ENCODE measurements at regions not wholly inside any gene's neighbourhood (a gene's known extent, or its start where the extent isn't known, plus 50 kb on each side); places are given as distances from the start of the nearest gene placed in this dataset.
A peak's percentile ranks its signal among the peaks of the same experiment; 100 is the strongest.

DNA sequence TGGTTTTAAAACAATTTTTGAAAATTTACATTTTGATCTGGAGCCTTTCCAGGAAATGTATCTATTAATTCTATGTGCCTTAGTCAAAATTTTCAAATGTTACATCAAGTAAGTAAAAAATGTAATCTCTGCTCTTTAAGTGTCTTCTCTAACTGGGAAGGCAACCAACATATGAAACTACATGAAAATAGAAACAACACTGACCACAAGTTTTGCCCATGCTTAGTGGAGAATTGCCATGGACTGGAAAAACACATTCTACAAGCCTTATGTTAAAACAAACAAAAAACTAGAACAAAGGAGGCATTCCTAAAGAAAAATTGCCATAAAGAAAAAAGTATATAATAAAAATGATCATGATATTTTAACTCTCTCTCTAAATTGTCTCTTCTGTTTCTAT is 75.9 kb upstream of the SPRED1 start:
- no peak for DNase-seq

DNA sequence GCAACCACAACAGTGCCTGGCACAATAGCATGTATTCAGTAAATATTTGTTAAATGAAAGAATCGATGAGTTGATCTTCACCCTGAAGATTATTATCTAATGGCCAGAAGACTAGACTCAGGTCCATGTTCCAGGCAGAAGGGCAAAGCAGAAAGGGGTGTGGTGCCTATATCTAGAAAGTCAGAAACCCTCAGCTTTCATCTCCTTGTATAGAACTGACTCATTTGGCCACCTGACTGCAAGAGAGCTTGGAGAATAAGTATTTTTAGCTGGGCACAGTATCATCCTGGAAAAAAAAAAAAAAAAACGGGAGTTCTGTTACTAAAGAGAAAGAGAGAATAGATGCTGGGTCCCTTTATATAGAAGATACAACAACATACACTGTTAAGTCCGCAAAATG is 69.7 kb upstream of the SPRED1 start:
- DNase-seq, result no peak

DNA sequence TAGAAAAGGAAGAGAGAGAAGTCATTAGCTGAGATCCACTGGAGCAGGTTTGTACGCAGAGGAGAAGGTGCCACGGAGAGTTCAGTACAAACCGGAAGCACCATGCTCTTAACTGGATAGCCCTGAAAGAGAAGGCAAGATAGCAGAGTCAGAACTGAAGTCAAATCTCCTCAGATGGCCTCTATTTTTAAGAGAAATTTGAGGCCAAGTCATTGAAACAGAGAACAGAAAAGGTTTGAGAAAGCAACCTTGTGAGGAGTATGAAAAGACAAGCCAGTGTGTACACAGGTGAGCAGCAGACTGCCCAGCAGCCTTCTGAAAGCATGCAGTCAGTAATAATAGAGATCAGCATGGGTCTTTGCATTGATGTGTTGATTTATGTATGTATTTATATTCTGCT is 66.1 kb upstream of the SPRED1 start:
- no peak for DNase-seq

DNA sequence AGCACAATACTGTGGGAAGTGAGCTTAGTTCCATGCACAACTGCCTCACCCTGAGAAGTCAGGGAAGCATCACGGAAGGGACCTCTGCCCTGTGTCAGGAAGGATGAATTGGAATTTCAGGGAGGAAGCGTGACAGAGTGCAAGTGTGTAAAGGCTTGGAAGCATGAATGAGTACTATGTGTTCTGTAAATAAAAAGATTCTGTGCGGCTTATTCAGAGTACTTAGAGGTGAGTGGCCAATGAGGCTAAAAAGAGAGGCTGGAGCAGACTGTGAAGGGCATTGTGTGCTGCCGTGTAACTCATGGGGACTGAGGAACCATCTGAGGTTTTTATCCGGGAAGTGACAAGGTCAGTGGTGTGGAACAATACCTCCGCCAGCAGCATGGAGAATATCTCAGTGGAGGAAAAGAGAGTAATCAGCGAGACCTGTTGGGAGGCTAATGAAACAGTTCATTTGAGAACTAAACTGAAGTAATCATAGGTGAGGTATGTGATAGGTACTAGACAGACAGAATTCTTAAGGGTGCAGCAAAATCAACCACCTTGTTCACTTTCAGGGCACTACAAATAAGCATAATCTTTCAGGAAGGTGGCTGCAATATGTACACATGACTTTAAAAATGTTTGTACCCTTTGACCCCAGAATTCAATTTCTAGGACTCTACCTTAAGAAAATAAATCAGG is 64.9 kb upstream of the SPRED1 start:
- no peak for DNase-seq

DNA sequence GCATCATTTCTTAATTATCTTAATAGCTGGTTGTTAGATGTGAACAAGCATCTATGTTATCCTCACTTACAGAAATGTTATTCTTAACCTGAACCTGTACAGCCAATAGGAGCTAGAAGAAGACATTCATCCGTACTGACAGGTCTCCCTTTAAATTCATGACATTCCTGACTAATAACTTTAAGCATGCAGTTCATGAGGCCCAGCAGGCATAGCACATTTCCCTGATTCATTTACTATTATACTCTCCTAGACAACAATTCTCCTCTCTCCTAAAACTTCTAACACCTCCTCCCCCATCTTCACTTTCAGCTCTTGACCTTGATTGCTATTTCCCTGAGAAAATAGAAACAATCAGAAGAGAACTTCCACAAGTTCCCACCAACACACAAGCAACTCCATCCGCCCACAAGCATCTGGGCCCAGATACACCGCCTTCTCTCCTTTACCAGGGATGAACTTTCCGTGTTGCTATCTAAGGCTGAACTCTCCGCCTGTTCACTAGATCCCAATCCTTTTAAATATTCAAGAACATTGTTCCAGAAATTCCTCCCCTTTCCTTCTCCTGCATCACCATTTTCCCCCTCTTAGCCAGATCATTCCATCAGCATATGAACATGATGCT is 62.9 kb upstream of the SPRED1 start:
- DNase-seq, result no peak

DNA sequence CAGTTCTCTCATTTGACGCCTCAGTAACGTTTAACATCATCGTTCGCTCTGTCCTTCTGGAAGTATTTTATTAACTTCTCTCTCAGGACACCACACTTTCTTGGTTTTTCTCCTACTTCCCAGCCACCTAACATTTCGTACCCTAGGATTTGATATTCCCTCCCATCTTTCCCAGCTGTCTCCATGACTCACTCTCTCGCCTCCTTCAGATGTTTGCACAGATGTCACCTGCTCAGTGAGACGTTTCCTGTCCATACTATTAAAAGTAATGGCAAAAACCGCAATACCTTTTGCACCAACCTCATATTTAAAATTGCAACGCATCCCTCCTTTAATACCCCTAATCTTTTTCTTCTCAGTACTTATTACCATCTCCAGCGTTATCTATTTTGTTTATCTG is 62.1 kb upstream of the SPRED1 start:
- DNase-seq, result no peak

DNA sequence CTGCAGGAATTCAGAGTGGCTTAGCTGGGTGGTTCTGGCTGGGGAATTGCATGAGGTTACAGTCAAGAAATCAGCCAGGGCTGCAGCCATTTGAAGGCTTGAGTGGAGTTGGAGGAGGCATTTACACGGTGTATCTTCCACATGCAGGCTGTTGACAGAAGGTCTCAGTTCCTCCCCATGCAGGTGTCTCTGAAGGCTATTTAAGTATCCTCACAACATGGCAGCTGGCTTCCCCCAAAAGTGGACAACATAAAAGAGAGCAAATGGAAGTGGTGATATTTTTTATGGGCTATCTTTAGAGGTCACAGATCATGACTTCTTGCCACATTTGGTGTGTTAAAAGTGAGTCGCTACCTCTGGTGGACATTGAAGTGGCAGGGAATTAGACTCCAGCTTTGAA is 60.1 kb upstream of the SPRED1 start:
- DNase-seq, result no peak

DNA sequence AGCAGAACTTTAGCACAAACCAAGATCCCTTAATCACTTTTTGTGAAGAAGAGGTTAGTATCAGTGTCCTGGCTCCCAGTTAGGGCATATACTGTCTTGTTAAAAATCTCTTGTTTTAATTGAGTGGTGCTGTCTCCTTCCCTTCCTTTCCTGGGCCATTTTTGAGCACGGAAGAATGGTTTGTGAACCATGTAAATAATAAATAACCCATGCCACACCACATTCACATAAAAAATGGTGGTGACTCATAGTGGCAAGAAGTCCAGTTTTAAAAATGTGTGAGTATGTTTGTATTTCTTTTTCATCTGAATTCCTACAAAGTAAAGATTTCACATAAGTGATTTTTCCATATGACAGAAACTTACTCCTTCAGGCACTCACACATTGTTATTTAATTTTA is 59.1 kb upstream of the SPRED1 start:
- no peak for DNase-seq

DNA sequence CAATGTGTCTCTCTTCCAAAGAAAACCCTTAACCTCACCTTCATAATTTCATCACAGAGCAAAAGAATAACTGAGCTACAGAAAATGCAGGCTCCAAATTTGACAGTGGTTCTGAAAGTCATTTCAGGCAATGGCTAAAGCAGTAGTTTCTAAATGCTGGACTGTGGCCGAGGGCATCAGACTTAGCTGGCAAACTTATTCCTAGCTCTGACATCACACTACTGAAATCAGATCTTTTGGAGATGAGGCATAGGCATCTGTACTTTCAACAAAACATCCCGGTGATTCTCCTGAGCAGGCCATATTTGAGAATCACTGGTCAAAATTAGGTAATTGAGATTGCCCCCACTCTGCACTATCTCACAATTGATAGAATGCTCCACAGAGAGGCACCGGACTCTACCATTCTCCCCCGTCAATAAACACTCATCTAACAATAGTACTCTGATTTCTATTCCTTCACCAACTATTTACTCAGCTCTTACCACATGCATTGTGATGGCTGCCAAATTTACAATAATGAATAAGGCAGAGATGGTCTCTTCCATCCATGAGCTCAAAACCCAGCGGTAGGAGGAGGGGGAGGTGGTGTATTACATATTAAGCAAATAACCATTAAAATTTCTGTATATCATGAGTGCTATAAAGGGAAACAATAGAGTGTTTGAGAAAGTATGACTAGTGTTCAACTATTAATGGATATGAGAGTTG is 57.3 kb upstream of the SPRED1 start:
- DNase-seq, result no peak

DNA sequence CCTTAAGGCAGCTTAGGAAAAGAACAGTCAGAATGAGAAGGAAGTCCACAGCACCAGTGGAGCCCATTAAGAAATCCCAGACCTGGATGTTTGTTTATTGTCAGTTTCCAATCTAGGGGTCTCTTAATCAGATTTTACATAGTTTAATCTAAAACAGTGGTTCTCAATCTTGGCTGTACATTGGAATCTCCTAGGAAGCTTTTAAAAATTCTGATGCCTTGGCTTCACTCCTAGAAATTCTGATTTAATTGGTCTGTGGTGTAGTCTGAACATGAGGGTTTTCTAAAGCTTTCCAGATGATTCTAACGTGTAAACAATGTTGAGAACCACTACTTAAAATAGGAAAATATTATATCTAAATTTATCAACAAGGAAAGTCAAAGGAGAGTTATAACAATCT is 56.6 kb upstream of the SPRED1 start:
- DNase-seq, result peak; percentile 83

DNA sequence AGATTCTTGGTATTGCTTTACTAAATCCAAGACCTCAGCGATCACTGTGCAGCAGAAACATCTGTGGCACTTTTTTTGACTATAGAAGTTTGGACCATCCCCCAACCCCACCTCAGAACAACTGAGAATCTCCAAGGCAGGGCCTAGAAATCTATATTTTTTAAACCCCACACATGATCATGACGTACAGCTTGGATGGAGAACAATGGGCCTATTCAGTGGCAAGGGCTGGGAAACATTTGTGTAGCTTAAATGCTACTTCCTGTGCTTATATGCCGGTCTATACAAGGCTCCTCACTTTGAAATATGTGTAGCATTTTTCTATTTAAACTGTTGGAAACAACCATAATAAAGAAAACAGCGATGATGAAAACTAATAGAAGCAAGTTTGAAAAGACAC is 55.1 kb upstream of the SPRED1 start:
- DNase-seq, result peak; percentile 48

DNA sequence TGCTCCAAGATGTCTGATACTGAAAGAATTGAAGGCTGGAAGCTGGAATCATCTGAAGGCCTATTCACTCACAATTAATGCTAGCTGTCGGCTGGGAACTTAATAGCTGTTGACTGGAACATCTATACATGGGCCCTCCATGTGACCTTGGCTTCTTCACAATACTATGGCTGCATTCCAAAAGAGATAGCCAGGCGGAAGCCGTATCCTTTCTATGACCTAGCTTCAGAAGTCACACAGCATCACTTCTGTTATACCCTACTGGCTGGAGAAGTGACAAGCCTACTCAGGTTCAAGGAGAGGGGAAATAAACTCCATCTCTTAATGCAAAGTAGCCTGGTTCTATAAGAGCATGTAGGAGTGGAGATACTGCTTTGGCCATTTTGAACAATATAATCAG is 50.9 kb upstream of the SPRED1 start:
- DNase-seq, result no peak

DNA sequence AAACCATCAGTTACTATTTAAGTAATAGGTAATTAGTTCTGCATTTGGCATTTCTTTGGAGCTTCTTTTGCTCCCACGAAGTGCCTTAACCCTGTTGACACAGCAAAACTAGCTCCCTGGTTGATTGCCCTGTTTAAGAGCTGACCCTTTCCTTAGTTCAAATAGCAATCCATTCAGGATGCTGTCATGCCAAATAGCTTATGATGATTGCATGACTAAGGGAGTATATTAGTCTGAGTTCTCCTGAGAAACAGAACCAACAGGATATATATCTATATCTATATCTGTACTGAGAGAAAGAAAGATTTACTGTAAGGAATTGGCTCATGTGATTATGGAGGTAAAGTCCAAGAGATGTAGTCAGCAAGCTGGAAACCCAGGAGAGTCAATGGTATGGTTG is 50.3 kb upstream of the SPRED1 start:
- peak; percentile 32 for DNase-seq
